CD4-positive, alpha-beta T cell treated with Interleukin-15 for 1 hour (primary cell): ENCODE measurements at regions not wholly inside any gene's neighbourhood (a gene's known extent, or its start where the extent isn't known, plus 50 kb on each side); places are given as distances from the start of the nearest gene placed in this dataset.
"Not testable (repeated sequence)": the region's sequence is repeated elsewhere in the genome, so short reads cannot be mapped to it uniquely, and the experiment has no call there.

Source experiments
- DNase-seq: peaks from one replicate; pipeline ENCODE4 v3.0.0-alpha.2; 2020

- no peak for DNase-seq
Measured at GRCh38 chr15:38818157-38818790, 253.7 kb upstream of the RASGRP1 start.

GRCh38 chr15:38819387-38819950, 254.9 kb upstream of the RASGRP1 start:
- DNase-seq: no peak

- DNase-seq: no peak
Measured at GRCh38 chr15:38823263-38823662, 258.6 kb upstream of the RASGRP1 start.

GRCh38 chr15:38824719-38825118, 260.1 kb upstream of the RASGRP1 start:
- DNase-seq: no peak

DNA sequence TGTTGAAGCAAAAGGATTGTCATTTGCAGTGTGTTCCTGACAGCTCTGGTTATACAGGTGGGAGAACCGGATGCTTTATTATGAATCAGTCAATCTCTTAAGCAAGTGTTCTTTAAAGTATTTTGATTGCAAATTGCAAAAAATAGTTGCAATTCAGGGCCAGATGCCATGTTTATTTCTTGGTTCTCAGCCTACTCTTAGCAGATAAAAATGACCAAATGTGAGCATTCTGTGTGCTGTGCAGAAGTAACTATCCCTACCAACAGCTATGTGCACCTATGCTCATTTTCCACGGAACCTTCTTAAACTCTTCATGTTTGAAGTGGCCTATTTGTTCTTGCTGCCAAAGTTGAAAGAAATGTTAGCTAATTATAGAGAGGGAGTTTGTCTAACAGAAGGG, 262.3 kb upstream of the RASGRP1 start:
- DNase-seq: no peak

GRCh38 chr15:38828031-38828532, 263.5 kb upstream of the RASGRP1 start:
- no peak for DNase-seq

GRCh38 chr15:38829086-38829485, 264.5 kb upstream of the RASGRP1 start:
- no peak for DNase-seq

DNA sequence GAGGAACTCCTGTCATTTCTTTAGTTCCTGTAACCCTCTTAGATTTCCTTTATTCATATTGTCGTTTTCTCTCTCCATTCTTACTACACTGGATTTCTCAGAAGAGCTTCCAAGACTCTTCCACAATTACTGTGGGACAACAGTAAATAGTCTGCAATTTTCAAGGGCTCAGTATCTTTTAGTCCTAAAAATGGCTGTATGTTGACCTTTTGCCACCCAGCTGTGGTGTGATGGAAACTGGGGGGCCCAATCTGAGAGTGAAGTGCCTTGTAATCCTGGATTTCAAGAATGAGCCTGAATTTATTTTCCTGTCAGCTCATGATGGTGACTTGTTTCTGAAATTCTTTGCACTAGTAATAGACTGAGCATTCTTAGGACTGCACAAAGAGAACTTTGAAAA, 277.6 kb upstream of the RASGRP1 start:
- DNase-seq: no peak

- no peak for DNase-seq
Measured at GRCh38 chr15:38843051-38843501, 278.5 kb upstream of the RASGRP1 start.

DNA sequence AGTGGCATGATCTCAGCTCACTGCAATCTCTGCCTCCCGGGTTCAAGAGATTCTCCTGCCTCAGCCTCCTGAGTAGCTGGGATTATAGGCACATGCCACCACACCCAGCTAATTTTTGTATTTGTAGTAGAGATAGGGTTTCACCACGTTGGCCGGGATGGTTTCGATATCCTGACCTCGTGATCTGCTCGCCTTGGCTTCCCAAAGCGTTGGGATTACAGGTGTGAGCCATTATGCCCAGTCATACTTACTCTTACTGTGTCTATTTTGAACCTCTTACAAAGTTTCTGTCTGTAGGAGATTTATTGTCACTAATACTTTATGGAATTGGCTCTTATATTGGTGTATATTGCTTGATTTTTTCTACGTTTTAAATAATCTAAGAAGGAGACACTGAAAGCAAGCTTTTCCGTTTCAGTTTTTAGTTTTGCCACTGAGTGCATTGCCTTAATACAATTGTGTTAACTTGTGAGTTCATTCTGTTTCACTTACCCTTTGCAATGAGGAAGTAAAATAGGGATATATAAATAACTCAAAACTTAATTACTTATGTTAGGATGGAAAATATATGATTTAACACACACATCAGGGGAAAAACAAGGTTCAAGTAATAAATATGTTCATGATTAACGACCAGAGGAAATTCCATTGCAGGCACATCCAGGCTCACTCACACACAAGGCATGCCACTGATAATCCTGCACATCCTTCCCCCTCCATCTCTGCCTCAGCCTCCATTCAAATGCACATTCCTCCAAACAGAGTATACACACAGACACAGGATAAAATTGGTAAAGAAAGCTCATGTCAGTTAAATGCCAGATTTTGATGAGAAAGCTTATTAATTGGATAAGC, 279.3 kb upstream of the RASGRP1 start:
- no peak for DNase-seq

- DNase-seq: no peak
Measured at GRCh38 chr15:38844736-38845135, 280.1 kb upstream of the RASGRP1 start.

DNA sequence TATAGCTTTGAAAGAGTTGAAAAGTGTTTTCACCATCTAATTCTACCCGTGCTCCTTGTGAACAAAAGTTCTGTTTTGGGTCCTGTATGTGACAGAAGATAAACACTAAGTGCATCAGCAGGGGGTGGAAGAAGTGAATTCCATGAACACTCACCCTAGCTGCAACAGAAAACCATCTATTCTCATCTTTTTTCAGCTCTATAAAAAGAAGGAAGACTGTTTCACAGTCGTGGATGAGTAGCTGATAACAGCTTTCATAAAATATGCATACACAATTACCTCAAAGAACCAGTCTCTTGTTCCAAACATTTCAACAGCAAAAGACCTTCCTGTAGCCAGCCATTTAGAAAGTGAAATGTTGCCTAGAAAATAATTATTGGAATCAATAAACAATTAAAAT, 281.7 kb upstream of the RASGRP1 start:
- no peak for DNase-seq

DNA sequence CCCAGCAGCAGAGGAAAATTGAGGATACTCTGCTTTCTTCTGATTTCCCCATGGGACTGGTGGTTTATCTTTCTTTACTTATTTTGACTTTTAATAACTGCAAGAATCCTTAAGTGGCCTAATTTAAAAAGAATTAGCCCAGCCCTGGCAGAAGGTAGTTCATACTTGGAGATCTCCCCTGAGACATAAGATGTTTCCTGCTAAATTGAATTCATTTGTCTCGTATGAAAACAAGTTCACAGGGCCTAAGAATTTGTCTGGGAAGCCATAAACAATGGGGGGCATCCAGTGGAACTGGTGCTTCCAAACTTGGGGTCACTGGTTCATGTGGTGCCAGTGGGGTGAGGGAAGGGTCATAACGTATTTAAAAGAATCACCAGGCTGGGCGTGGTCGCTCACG, 283.1 kb upstream of the RASGRP1 start:
- DNase-seq: no peak

DNA sequence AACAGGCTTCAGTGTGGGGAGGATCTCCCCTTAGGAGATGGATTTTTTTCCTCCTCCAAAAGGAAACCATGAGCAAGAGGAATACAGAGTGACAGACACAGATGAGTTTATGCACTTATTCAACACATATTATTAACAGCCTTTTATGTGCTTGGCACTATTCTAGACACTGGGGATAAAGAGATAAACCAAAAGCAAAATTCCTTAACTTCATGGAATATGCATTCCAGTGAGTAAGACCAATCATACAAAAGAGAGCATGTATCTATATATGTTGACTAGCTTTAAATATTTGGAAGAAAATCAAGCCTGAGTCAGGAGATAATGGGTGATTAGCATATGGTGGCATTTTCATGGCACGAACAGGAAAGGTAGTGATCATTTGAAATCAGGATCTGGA, 284.4 kb upstream of the RASGRP1 start:
- DNase-seq: no peak

GRCh38 chr15:38852188-38852587, 287.6 kb upstream of the RASGRP1 start:
- DNase-seq: not testable (repeated sequence)

GRCh38 chr15:38853608-38854007, 289.0 kb upstream of the RASGRP1 start:
- no peak for DNase-seq

DNA sequence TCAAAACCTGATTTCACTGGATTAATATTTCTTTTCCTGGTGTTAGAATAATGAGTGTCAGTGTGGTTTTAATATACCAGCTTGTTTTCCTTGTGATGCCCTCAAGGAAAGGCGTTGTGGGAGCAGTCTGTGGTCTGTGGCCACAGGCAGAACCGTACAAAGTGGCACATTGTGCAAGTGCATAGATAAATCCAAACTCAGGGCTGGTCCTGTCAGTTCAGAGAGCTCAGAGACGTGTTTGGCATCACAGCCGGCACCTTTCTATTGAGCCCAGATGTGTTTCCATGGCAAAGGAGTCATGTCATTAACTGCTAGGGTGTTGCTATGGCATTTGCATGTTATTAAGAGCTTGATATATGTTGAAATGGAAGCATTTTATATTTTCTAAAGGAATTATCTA, 289.9 kb upstream of the RASGRP1 start:
- DNase-seq: no peak

- DNase-seq: no peak
Measured at GRCh38 chr15:38857814-38858213, 293.2 kb upstream of the RASGRP1 start.

DNA sequence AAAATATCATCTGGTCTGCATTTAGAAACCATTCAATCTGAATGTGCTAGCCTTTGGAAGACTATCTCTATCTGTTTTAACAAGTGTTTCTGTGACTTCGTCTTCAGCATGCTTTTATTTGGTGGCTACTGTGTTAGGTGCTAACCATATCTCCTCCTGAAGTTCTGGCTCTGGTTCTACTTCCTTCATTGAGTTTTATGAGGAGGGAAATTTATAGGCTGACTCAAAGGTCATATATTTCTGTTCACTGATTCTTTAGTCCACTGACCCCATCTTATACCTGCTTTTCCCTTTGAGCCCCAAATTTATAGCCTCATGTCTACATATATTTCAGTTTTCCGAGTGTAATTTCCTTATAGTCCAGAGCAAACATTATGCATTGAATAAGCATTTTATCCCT, 295.0 kb upstream of the RASGRP1 start:
- no peak for DNase-seq

DNA sequence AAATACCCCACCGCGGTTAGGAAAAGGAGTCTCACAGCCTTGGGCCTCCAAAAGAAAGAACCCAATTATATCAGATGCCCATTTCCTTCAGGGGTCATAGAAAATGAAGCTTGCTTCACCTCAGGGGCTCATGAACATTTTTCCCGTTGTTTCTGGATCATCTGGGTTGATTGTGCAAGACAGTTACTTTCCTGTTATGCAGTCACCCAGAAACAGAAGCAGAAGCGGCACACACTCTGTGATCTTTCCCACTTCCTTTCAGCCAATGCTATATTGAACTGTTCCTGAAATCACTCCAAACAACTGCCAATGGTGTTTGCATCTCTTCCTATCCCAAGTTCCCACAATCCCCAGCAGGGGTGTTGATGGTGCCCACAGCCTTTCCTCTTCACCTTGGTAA, 295.6 kb upstream of the RASGRP1 start:
- no peak for DNase-seq

DNA sequence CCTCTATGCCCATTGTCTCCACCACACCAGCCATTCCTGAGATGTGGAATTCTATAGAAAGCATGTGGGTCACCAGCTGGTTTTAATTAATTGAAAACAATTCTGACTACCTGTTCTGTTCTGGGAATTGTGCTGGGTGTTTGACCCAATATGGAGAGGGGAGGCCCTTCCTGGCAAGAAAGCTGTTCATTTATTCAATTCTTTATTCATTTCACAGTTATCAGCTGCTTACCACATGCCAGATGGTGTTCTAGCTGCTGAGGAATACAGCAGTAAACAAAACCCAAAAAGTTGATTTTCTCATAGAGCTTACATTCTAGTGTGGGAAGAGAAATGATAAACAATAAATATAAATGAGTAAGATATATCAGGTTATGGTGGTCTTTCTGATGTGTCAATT, 296.1 kb upstream of the RASGRP1 start:
- no peak for DNase-seq

GRCh38 chr15:38861108-38861507, 296.5 kb upstream of the RASGRP1 start:
- no peak for DNase-seq

DNA sequence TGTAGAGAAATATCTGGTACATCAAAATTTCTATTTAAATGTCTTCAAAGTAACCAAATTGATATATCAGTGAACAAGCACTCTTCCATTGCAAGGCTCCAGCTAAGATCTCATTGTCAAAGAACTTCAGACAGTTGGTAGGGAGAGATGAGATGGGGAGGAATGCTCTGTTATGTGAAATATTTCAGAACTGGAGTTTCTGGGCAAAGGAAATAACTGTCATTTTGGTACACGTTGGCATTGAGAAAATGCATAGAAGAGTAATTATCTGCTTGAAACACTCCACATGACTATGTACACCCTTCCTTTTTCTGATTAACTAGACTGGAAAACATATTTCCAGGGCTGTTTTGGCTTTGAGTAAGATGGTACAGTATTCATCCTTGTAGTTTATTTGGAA, 297.5 kb upstream of the RASGRP1 start:
- DNase-seq: no peak

DNA sequence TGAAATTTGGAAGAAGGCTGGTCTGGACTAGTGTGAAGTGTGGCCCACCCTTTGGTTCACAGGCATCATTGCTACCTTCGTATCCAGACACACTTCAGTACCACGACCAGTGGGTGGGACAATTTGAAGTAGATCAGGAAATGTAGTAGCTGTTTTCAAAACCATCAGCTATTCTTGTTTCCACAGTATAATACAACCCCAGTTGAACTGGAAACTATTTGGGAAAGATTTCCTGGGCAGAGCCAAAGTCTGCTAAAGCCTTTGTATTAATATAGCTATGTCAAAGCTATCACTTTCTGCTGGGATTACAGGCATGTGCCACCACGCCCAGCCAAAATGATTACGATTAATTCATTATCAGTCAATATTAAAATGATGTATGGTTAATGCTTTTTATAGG, 298.8 kb upstream of the RASGRP1 start:
- DNase-seq: no peak
